ENCODE measurements at regions not wholly inside any gene's neighbourhood (a gene's known extent, or its start where the extent isn't known, plus 50 kb on each side); places are given as distances from the start of the nearest gene placed in this dataset.
A peak's percentile ranks its signal among the peaks of the same experiment; 100 is the strongest.

DNA sequence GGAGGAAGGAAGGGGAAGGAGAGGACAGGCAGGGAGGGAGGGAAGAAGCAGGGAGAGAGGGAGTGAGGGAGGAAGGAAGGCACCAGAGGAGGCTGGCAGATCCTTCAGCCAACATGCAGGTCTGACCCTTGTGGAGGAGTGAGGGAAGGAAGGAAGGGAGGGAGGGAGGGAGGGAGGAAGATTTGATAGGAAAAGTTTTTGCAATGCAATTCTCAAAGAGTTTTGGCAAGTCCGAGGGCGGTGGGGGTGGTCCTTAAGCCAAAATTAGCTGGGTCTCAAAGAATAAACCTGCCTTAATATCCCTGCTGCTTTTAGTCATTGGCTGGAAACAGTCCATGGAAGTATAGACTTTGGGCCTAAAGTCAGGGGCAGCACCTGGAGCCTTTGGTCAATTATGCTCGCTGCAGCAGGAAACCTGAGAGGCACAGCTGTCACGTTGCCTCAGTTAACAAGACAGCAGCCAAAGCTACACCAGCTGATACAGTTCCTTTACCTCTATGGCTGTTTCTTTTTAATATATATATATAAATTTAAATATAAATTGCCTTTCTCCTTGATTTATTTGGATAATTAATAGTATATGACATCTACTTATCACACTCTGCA lies 115.7 kb upstream of the RALGAPA2 start:
- DNase-seq (ENCODE audit: low read depth in 2 of 2): no peak

DNA sequence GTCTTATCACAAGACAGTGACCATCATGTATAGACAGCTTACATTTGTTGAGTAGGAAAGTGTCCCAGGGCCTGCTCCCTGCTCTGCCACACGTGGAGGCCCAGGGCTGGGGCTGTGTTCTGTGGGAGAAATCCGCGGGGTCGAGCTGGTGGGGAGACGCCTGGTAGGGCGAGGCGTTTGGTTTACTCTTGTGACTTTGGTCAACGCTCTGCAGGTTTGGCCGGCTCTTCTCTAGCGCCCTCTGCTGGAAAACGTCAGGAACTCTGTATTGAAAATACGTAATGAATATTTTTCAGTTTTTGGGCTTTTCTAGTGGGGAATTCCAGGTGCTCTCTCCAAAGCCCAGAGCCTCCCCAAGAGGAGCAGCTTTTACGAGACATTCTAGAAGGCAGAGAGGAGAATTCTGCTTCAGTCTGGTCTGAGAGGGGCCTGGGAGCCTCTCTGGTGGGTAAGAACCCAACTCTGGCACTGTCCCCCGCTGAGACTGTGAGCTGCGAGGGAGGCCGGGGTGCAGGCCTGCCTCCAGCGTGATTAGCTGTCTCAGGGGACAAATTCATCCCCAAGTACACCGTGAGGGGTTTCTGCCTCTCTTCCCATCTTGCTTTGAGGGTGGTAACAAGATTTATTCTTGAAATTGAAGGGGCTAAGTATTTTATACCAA lies 112.6 kb upstream of the RALGAPA2 start:
- DNase-seq (ENCODE audit: low read depth in 2 of 2): peak in 1 of 2 experiments; percentile 47

DNA sequence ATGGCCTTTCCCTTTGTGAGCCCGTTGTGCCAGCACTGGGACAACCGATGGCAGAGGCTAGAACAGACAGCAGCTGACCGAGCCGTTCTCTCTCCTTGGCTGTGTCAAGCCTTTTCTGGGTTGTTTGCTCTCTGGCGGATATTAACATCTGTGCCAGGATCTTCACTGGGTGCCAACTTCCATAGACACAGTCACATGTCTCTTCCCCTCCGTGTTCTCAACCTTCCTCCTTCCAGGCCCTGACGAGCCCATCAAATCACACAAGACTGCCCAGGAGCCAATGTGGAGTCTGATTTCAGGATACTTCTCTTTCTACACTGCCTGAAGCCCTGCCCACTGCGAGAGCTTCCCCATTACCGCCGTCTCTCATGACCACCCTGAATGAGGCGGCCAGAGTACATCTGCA lies 111.0 kb upstream of the RALGAPA2 start:
- no peak for DNase-seq (ENCODE audit: low read depth in 2 of 2)

DNA sequence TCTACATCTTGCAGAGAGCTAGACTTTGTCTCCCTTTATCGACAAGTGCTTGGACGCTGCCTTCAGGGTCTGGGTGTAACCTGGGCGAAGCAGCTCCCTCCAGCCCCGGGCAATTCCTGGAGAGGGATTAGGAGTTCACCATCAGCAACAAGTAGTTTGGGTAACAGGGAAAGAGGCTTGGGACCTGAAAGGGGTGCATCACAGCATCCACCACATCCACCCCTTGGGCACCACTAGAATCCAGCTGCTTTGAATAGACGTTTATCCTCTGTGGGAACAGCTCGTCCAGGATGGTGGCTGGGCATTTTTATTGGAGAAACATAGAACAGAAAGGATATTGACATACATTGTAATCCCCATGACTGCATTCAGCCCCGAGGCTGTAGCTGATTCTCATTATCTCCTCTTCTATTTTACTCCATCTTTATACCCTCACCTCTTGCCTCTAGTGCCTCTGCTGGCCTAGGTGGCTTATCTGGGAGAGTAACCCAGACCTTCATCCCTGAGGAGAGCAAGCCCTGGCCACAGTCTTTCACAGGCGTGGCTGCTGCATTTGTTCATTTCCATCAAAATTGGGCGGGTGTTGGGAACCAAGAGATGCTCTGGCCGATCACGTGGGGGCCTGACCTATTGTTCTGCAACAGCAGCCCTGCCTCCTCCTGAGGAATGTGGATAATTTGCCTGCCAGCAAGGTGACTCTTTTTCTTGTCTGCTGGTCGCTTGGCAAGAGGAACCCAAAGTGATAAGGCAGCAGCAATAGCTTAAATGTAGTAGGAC lies 109.2 kb upstream of the RALGAPA2 start:
- no peak for DNase-seq (ENCODE audit: low read depth in 2 of 2)

DNA sequence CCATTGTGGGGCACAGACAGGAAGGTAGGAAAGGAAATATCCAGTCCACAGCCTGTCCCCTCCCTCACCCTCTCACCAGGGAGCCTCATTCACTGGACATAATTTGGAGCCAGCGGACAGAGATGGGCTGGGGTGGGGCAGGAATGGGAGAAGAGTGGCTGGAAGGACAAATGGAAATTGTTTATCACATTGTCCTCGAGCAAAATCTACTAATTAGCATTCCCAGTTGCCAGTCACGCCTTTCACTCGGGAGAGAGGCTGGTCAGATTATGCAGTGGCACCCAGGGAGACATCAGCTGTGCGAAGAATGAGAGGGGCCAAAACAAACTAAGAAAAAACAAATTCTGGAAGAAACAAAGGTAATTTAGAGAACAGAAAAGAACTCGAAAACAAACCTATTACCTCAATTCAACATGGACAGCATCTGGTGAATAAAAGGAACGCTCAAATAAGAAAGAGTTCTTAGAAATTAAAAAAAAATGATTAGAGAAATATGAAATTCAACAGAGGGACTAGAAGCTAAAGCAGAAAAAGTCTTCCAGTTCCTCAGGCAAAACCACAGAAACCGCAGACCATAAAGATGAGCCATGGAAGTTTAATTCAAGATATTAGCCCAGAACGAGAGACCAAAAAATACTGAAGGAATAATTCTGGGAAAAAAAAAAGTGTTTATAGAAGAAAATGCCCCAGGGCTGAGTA lies 108.5 kb upstream of the RALGAPA2 start:
- DNase-seq (ENCODE audit: low read depth in 2 of 2): no peak

DNA sequence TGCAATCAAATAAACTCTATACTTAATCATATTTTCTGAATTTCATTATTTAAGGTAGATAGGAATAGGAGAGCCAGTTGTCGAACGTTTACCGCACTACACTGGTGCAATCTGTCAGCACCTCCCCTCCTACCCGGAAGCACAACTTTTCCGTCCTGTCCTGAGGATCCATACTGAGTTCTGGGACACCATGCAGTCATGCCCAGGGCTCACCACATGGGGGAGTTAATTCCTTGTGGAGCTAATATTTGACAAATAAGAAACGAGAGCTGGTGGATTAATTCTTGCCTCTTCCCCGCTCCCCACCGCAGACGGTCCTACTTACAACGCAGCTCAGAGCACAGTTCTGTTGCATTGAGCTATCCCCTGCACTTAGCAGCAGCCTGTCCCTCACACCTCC lies 107.7 kb upstream of the RALGAPA2 start:
- no peak for DNase-seq (ENCODE audit: low read depth in 2 of 2)

DNA sequence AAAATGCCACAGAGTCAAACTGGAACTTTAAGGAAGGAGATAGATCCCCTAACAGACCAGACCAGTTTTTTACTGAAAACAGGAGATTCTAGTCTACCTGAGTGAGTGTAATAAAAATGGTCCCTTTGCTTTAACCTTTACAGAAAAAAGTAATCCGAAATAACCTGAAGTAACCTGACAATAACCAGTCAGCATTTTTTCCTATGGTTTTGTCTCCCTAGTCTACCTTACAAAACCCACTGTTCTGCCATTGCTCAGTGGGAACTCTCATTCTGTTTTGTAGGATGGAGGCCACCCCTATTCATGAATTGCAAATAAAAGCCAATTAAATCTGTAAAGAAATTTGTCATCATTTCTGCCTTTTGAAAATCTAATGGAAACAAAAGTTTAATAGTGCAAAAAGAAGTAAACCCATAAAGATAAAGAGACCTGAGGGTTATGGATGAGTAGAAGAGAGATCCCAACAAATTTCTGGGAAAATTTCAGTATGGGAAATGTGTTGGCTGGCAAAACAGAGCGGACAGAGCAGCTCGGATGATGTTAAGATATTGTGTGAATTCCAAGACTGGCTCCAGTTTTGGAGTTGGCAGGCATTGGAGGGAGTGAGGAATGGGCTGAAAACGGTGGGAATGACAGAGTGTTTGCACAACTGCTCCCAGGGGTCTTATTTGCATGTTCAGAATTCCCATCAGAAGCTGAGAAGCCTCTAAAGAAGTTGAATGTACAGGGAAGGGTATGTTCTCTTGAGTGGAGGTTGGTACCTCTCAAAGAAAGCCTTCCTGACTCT lies 104.7 kb upstream of the RALGAPA2 start:
- no peak for DNase-seq (ENCODE audit: low read depth in 2 of 2)

DNA sequence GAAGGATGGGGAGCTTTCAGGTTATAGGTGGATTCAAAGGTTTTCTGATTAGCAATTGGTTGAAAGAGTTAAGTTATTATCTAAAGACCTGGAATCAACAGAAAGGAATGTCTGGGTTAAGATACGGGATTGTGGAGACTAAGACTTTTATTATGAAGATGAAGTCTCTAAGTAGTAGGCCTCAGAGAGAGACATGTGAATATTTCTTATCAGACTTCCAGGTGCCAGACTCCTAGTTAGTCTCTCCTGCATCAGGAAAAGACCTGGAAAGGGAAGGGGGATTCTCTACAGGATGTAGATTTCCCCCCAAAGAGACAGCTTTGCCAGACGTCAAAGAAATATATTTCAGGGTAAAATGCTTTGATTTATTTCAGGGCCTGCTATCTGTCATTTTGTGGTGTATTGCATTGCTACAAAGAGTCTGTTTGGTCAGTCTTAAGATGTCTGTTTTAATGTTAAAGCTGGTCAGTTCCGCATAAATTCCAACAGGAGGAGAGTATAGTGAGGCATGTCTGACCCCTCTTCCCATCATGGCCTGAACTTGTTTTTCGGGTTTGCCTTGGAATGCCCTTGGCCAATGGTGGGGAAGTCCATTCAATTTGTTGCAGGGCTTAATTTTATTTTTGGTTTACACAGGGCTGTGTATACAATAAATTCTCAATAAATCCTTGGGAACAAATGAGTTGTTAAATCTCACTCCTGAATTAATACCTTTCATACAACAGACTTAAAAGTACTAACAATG lies 103.4 kb upstream of the RALGAPA2 start:
- no peak for DNase-seq (ENCODE audit: low read depth in 2 of 2)

DNA sequence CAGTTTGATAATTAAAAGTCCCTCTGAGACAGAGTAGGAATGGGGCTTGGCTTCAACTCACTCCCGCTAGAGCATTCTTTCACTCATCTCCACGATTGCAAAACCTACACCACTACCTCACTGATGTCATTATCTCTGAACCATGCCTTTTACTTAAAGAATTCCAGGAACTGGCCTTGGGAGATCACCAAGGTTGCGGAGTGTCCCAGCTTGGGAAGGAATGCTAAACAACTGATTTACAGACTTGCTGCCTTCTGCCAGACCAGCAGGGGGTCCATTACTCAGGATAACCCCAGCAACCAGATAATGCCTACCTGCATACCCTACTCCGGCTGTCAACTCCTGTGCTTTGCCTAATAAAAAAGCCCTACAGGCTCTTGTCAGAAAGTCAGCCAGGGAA lies 102.2 kb upstream of the RALGAPA2 start:
- no peak for DNase-seq (ENCODE audit: low read depth in 2 of 2)

DNA sequence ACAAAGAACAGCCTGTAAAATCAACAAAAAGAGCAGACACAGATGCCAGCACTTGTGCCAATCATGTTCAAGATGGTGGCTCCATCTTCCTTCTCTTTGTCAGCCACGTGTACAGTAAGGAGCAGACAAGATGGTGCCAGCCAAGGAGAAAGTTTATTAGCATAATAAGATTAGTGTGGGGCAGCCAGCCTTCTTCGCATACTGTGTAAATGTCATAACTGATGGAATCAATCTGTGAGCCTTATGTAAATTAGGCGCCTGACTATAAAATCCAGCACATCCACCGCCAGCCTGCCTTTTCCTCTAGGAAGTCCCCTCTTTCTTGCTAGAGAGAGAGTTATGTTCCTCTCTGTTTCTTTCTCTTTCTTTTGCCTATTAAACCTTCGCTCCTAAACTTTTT lies 99.7 kb upstream of the RALGAPA2 start:
- DNase-seq (ENCODE audit: low read depth in 2 of 2): no peak

DNA sequence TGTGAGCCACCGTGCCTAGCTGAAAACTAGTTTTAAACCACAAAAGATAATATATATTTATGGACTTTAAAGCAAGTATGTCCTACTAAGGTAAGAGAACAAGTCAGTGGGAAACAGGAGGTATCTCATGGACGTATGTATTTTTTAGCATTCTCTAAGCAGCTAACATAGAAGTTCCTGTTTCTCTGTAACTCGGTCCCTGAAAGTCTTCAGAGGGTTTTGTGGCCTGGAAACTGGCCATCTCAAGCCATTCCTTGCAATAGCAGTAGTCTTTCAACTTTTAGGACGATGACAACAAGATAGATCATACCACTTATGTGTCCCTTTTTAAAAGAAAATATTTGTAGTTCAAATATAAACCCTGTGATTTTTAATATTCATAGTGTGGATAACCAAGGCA lies 95.6 kb upstream of the RALGAPA2 start:
- DNase-seq (ENCODE audit: low read depth in 2 of 2): no peak

DNA sequence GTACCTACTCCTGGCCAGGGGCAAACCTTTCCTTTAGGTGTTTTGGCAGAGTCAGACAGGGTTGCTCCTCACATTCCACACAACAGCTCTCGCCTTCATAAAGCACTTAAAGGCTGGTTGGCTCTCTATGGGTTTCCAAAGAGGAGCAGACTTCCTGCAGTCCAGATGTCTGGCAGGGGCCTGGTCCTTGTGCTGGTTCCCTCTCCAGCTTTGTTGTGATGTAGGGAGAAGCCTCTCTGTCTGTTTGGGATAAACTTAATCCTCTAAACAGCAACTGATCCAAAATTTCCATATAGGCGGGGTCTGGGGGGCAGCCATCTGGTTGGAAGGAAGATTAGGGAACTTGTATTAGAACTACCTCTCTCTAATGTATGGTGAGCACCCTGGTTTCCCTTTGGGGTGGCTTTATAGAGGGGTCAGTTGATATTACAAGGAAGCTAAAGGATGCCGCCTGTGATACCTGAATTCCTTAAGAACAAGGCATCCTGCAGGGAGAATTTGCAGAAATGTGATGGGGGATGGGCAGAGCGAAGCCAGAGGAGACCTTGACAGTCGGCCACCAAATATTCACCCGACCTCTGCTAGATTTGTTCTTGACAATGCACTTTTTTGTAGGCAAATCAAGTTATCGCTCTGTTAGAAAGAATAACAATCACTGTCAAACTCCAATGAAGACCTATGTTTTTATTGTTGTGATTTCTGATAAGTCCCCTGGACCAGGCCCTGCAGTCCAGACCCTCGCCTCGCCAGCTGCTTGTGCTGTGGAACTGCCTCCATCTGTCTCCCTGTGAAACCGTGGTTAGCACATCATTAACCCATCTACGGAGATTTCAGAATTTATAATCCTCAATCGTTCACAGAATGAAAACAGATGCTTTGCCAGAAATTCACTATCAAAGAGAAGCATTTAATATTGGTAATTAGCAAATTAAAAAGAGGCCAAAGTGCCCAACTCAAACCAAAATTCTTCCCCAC lies 94.0 kb upstream of the RALGAPA2 start:
- no peak for DNase-seq (ENCODE audit: low read depth in 2 of 2)

DNA sequence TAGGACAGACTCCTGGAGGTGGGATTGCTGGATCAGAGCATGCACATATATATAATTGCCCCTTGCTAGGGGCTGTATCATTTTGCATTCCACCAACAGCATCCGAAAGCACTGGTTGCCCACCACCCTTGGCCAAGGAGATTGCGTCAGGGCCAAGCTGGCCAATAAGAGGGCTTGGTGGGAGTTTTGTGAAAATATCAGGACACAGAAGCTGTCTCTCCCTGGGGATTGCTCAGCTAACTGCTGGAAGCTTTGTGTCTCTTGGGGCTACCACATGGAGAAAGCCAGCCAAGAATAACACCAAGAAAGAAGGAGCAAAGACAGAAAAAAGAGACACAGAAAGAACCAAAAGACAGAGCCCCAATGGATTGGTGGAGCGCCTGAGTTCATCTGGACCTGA lies 90.6 kb upstream of the RALGAPA2 start:
- DNase-seq (ENCODE audit: low read depth in 2 of 2): no peak

DNA sequence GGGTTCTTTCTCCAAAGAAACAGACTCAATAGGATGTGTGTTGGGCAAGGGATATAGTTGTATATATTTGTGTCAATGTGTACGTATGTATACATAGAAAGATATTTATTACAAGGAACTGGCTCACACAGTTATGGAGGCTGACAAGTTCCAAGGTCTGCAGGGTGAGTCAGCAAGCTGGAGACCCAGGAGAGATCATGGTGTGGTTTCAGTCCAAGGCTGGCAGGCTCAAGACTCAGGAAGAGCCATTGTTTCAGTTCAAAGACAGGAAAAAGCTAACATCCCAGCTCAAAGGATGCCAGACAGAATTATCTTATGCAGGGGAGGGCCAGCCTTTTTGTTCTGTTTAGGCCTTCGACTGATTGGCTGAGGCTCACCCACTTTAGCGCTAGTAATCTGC lies 89.9 kb upstream of the RALGAPA2 start:
- DNase-seq (ENCODE audit: low read depth in 2 of 2): no peak

DNA sequence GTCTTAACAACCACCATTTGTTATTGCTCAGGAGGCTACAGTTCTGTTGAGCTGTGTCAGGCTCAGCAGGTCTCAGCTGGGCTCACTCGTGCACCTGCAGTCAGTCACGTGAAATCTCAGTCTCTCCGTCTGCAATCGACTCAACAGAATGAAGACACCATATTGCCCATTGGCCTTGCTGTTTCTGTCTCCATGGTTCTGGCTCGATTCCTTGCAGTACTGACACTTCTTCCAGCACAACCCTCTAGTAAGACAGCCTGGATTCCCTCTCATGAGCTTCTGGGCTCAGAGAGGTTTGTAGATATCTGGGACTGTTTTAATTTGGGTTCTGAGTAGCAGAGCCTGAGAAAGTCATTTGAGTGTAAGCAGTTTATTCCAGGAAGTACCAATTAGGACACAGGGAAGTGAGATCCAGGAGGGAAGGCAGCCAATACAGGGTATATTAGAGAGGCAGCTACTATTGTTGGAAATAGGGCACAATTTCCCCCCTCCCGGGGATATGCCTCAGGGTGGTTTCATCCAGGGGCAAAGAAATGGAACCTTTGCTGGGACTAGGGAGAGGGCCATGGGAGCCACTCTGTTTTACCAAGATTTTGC lies 87.4 kb upstream of the RALGAPA2 start:
- no peak for DNase-seq (ENCODE audit: low read depth in 2 of 2)

DNA sequence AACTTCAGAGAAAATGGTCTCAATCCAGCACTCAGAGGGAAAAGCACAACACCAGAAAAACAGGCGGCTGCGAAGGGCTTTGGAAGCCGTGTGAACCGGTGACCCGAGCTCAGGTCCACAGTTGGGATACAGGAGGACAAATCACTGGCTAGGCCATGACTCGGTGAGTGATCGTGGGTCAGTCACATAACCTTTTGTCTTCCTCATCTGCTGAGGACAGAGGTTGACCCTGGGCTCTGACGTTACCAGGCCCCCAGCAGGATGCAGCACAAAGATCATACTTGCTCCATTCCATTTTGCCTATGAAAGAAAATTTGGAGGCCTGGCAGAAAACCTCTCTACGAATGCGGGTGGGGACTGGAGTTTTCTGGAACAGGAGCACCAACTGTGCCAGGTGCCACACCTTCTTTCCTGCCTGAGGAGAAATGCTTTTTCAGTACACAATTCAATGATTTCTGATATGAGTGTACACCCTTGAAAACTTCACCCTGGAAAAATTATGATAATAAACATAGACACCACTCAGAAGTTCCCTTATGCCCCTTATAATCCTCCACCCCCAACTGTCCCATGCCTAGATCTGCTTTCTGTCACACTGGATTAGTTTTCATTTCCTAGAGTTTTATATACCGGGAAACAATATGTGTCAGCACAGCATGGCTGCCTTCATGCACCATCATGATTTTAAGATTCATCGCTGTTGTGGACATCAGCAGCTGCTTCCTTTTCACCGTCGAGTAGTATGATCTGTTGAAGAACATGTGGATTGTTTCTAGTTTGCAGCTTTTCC lies 85.3 kb upstream of the RALGAPA2 start:
- DNase-seq (ENCODE audit: low read depth in 2 of 2): no peak

DNA sequence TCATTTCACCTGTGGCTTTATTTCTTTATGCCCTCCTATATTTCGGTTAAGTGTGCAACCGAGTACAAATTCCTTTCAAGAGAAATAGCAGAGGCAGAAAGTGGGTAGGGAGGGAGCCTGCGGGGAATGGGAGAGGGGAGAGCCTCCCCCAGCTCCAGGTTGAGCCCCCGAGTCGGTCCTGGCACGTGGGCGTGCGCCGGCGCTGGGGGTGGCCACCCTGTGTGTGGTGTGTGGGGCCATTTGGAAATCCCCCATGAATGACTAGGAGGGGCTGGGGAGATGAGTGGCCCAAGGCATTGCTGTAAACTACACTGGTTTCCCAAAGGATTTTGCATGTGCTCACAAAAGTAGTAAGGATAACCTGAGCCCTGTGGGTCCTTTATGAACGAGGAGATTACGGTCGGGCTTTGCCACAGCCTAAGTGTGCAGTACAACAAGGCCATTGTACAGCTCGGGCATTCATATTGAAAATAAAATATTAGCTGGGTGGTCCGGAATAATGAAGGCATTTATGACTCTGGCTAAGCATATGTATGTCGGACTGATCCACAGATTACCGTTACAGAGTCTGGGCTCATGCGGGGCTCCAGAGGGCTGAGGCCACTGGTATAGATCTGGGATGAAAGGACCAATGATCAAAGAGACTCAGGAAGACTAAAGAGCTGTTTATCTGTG lies 84.5 kb upstream of the RALGAPA2 start:
- DNase-seq (ENCODE audit: low read depth in 2 of 2): no peak

DNA sequence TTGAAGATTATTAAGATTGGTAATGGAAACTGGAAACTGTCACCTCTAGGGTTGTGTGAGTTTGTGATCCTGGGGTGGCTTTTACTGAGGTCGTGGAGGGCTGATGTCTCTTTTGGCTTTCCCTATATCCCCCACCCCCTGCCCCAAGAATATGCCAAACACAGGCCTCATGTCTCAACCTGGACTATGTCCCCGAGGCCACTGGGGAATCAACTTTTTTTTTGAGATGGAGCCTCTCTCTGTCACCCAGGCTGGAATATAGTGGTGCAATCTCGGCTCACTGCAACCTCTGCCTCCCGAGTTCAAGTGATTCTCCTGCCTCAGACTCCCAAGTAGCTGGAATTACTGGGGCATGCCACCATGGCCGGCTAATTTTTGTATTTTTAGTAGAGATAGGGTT lies 83.3 kb upstream of the RALGAPA2 start:
- DNase-seq (ENCODE audit: low read depth in 2 of 2): no peak

Measured in stimulated activated CD4-positive, alpha-beta T cell treated with anti-CD3 and anti-CD28 coated beads, Interleukin-12 subunit alpha, Interleukin-12 subunit beta, amount 100 ng/mL, for 24 hours (primary cell).